Astrocyte of the spinal cord (primary cell): ENCODE measurements at regions not wholly inside any gene's neighbourhood (a gene's known extent, or its start where the extent isn't known, plus 50 kb on each side); places are given as distances from the start of the nearest gene placed in this dataset.

Experiments used
- DNase-seq: peaks from one replicate; pipeline ENCODE4 v3.0.0; 2011; ENCODE audit warnings: low read depth, low spot score
- H3K4me3 ChIP-seq: 2 replicates; pipeline ENCODE4 v1.5.1; 2011; ENCODE audit warnings: low read depth, mild to moderate bottlenecking, low read length, moderate library complexity
- in situ Hi-C: cut with HindIII; loops from 2 replicates; pipeline ENCODE4 v1.10.0; 2017; ENCODE audit warnings: low sequenced_read_pairs
- TF ChIP-seq, protein P1 (sequence below): IDR thresholded peaks from 2 replicates; pipeline ENCODE4 v1.5.1; 2012; ENCODE audit warnings: low read depth, mild to moderate bottlenecking, low read length, inconsistent platforms

- no peak overlapping the region for H3K4me3 ChIP-seq
- DNase-seq: no peak
- TF ChIP-seq, protein P1, sequence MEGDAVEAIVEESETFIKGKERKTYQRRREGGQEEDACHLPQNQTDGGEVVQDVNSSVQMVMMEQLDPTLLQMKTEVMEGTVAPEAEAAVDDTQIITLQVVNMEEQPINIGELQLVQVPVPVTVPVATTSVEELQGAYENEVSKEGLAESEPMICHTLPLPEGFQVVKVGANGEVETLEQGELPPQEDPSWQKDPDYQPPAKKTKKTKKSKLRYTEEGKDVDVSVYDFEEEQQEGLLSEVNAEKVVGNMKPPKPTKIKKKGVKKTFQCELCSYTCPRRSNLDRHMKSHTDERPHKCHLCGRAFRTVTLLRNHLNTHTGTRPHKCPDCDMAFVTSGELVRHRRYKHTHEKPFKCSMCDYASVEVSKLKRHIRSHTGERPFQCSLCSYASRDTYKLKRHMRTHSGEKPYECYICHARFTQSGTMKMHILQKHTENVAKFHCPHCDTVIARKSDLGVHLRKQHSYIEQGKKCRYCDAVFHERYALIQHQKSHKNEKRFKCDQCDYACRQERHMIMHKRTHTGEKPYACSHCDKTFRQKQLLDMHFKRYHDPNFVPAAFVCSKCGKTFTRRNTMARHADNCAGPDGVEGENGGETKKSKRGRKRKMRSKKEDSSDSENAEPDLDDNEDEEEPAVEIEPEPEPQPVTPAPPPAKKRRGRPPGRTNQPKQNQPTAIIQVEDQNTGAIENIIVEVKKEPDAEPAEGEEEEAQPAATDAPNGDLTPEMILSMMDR: no peak
- in situ Hi-C loops: no loop called here
Observed at GRCh38 chrX:54615109-54615508, 85.1 kb downstream of the GNL3L start.

- TF ChIP-seq, protein P1: no peak
- in situ Hi-C loops: no loop called here
- H3K4me3 ChIP-seq: no peak overlapping the region
- DNase-seq: peak; percentile 42
Observed at GRCh38 chrX:54633641-54634040, 103.6 kb downstream of the GNL3L start.

DNA sequence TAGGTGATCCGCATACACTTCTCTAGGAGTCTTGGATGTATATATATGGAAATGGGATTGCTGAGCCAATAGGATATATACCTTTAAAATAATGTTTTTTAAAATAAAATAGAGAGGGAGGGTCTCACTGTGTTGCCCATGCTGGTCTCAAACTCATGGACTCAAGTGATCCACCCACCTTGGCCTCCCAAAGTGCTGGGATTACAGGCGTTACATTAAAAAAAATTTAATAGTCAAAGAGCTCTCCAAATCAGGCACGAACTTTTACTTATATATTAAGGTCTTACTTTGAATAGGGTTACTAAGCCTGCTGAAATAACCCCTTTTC lies 109.0 kb downstream of the GNL3L start:
- H3K4me3 ChIP-seq: no peak overlapping the region
- TF ChIP-seq, protein P1: no peak
- in situ Hi-C loops: no loop called here
- DNase-seq: no peak

DNA sequence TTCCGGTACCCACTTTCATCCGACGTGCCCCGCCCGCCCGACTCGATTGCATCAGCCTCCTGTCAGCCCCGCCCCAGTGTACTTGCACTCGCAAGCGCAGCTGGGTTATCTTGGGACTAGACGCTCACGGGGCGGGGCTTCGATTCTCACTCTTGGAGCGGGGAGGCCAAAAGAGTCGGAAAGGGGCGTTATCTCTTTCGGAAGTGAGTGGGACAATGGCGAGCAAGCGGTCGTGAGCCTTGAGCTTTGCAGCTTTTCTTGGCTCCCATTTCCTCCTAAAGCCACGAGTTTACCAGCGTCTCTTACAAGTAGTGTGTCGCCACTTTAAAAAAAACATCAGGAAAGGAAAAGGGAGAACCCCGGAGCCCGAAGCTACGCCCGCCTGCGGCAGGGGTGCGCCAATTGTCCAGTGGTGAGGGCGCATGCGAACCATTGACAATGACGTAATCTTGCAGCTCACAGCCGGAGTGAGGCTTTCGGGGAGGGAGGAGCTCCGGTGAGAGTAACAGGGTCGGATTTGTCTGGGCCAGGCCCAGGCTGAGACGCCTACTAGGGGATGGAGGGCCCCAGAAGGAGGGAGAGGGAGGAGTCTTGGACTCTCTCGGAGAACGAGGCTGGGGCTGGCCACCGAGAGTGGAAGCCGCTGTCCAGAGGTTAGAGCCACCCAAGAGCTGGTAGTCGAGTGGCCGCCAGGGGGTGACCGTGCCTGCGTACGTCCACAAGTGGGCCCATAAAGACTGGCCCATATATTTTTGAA lies 109.5 kb downstream of the GNL3L start:
- peak overlapping the region; percentile 51 for H3K4me3 ChIP-seq
- TF ChIP-seq, protein P1: peak; percentile 66
- in situ Hi-C loops: no loop called here
- DNase-seq: peak; percentile 98

DNA sequence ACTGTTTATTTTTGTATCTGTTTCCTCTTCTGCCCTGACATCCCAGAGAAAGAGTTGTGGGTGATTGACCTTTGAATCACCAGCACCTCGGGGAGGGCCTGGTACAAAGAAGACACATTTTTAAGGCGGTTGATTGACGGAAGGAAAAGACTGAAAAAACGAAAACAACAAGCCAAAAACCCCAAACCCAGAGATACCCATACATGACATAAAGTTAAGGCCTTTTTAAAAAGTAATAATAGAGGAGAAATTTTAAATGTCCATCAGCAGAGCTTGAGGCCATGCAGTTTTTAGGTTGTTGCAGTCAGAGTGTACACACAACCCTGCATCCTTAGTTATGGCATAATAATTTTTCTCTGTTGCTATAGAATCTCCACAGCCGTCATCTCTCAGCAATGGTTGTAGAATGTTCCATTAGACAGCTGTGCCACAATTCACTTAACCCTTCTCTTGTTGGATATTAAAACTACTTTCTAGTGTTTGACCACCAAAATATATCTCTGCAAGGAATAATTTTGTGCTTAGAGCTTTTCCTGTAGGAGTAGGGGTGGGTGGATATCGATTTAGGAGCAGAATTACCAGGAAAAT lies 110.2 kb downstream of the GNL3L start:
- peak overlapping the region; percentile 22 for H3K4me3 ChIP-seq
- in situ Hi-C loops: no loop called here
- TF ChIP-seq, protein P1: no peak
- DNase-seq: no peak

DNA sequence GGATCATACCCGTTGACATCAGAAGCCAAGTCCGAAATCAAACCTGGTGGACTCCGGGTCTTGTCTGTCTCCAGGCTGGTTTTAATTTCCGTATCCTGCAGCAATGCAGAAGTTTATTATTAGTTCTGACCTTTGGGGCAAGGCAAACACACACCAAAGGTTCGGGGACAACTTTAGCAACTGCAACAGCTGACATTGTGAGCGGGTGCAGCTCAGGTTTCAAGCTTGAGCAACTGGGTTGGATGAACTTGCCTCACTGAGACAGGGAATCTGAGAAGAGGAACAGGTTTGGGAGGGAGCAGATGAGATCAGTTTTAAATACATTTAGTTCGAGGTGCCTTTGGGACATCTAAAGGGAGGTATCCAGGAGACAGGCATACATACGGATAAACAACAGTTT lies 110.7 kb downstream of the GNL3L start:
- in situ Hi-C loops: no loop called here
- TF ChIP-seq, protein P1: no peak
- no peak overlapping the region for H3K4me3 ChIP-seq
- DNase-seq: peak; percentile 35
